ENCODE measurements at regions not wholly inside any gene's neighbourhood (a gene's known extent, or its start where the extent isn't known, plus 50 kb on each side); places are given as distances from the start of the nearest gene placed in this dataset.
"Not testable (repeated sequence)": the region's sequence is repeated elsewhere in the genome, so short reads cannot be mapped to it uniquely, and the experiment has no call there.

DNA sequence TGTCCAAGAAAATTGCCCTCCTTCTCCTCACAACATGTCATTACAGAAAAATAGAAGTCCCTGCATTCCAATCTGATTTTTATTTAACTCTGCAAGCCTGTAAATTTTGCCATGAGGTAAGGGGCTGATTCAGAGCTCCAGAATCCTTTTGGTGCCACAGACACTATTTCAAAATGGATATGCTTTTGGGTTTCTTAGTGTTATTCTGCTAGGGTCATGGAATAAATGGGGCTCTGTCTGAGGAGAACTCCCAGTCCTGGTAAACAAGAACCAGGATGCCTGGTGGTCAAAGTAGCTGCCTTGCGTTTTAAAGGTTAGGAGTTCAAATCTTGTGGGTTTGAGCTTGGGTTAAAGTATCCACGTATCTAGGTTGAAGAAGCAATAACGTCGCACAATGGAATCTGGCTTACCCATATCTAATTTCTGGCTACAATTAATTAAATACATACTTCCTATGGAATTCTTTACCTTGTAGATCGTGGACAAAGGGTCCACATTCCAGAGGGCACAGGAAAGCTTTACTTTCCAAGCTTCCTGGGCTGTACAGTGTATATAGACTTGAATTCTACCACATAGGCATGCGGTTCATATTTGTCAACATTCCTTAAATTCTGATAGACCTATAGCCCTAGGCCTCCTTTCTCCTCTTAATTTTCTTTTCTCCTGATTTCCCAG, 98.0 kb upstream of the CDC42BPA start:
- DNase-seq (ENCODE audit: low read depth, low spot score): no peak

DNA sequence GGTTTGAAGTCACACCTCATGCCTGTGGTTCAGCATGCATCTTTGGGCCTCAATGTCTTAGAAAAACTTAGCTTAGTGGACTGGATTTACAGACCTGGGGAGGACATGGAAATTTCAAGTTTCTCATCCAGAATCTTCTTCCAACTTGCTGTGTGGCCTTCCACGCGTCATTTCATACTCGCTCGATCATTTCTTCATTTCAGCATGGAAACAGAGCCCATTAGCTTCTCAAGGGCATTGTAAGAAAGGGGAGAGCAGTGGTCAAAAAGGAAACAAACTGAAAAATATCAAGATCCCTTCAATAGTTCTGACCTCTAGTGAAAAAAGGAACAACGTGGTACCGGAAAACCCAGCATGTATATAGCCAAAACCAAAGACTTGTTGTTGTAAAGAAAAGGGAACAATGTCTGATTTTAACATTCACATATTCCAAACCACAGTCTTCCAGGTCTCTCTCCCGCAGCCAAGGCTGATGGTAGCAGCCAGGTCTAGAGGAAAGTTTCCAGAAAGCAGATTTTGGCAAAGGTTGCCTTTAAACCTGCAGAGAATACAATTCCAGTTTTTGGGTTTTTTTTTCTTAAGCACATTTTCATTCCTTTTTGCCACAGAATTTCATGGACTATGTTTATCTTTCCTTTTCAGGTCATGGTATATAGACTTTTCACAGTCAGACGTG, 97.0 kb upstream of the CDC42BPA start:
- DNase-seq (ENCODE audit: low read depth, low spot score): no peak

DNA sequence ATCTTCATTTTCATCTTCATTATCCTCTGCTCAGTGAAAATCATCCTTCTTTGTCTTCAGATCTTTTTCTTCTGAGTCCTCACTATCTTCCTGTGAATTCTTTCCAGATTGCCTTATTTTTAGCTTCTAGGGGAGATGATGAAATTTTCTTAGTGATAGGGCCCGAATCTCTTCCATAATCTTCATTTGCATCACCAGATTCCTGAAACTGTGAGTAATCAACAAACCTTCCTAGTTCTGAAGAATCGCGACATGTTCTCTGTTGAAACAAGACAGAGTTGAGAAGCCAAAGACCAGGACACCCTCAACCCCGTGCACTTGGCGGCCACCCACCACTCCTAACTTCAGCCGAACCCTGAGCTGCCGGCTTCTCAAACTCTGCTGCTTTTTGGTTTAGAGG, 92.8 kb upstream of the CDC42BPA start:
- DNase-seq (ENCODE audit: low read depth, low spot score): no peak

DNA sequence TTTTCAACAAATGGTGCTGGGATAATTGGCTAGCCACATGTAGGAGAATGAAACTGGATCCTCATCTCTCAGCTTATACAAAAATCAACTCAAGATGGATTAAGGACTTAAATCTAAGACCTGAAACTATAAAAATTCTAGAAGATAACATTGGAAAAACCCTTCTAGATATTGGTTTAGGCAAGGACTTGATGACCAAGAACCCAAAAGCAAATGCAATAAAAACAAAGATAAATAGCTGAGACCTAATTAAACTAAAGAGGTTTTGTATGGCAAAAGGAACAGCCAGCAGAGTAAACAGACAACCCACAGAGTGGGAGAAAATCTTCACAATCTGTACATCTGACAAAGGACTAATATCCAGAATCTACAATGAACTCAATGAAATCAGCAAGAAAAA, 88.0 kb upstream of the CDC42BPA start:
- not testable (repeated sequence) for DNase-seq (ENCODE audit: low read depth, low spot score)

DNA sequence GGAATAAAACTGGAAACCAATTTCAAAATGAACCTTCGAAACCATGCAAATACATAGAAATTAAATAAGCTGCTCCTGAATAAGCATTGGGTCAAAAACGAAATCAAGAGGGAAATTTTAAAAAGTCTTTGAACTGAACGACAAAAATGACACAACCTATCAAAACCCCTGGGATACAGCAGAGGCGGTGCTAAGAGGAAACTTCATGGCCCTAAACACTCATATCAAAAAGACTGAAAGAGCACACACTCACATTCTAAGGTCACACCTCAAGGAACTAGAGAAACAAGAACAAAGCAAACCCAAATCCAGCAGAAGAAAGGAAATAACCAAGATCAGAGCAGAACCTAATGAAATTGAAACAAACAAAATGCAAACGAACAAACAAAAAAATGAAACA, 85.2 kb upstream of the CDC42BPA start:
- no peak for DNase-seq (ENCODE audit: low read depth, low spot score)

DNA sequence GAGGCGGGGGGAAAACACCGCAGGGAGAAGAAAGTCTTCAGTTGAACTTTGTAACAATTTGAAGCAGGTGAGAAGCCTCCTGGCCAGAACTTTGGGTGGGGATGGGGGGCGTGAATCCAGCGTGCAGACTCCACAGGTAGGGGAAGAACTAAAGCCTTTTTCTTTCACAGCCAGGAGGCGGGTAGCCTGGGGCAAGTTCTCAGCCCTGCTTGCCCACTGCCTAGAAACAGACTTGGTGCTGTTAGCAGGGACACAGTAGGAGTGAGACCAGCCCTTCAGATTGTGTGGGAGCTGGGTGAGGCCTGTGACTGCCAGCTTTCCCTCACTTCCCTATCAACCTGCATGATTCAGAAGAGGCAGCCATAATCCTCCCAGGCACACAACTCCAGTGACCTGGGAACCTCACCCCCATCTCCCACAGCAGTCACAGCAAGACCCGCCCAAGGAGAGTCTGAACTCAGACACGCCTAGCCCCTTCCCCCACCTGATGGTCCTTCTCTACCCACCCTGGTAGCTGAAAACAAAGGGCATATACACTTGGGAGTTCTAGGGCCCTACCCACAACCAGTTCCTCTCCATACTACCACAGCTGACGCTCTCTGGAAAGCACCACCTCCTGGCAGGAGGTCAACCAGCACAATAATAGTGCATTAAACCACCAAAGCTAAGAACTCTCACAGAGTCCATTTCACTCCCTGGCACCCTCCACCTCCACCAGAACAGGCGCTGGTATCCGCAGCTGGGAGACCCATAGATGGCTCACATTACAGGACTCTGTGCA, 83.5 kb upstream of the CDC42BPA start:
- DNase-seq (ENCODE audit: low read depth, low spot score): no peak

DNA sequence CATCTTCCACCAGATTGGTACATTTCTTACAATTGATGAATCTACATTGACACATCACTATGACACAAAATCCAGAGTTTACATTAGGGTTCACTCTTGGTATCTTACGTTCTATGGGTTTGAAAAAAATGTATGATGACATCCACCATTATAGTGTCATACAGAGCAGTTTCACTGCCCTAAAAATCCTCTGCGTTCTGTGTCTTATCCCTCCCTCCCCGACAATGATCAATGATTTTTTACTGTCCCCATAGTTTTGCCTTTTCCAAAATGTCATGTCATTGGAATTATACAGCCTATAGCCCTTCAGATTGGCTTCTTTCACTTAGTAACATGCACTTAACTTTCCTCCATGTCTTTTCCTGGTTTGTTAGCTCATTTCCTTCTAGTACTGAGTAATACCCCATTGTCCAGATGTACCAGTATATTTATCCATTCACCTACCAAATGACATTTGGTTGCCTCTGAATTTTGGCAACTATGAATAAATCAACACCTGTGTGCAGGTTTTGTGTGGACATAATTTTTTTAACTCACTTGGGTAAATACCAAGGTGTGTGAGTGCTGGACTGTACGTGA, 80.9 kb upstream of the CDC42BPA start:
- no peak for DNase-seq (ENCODE audit: low read depth, low spot score)

DNA sequence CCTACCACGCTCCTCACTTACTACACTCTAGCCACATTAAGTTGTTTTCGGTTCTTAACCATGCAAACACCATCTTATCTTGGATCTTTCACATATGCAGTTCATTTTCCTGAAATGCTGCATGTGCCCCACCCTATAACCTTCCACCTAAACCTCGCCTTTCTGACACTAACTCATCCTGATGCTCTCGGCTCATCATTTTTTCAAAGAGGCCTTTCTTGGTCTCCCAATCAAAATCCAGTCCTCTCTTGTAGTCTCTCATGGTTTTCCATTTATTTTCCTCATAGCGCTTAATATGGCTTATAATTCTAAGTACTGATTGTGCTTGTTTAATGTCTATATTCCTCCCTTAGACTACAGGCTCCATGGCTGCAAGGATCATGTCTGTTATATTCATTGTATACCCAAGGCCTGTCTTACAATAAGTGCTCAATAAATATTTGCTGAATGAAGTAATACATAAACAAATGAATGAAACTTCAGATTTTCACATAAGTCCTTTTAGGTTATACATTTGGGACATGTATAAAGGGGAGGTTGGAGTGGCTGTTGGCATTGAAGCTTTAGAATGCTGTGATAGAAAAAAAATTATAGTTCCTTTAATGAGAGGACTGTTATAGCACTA, 79.2 kb upstream of the CDC42BPA start:
- no peak for DNase-seq (ENCODE audit: low read depth, low spot score)

DNA sequence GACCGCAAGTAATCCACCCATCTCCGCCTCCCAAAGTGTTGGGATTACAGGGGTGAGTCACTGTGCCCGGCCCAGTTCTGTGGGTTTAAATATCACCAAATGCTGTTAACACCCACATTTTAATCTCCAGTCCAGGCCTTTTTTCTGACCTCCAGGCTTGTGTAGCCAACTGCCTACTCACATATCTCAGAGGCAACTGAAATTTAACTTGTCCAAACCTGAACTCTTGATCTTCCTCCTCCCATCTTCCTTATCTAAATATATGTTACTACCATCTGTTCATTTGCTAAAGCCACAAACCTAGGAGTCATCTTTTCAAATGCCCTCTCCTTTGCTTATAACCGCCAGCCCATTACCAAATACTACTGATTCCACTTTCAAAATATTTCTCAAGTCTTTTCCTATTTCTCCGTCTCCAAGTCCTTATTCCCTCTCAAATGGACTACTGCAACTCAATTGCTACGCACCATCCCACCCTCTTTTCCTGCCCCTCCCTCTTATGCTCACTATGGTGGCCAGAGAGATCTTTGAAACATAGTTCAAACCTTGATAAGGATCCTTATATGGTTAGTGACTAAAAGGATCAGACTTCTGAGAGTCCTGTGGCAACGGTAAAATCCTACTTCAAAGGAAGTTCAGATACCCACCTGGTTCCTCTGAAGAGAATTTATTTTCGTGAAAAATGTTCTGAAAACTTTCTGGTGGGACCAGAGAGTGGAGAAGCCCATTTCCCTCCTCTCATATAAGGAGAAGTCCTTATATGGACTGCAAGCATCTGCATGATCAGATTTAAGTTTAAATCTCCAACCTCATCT, 78.5 kb upstream of the CDC42BPA start:
- no peak for DNase-seq (ENCODE audit: low read depth, low spot score)

DNA sequence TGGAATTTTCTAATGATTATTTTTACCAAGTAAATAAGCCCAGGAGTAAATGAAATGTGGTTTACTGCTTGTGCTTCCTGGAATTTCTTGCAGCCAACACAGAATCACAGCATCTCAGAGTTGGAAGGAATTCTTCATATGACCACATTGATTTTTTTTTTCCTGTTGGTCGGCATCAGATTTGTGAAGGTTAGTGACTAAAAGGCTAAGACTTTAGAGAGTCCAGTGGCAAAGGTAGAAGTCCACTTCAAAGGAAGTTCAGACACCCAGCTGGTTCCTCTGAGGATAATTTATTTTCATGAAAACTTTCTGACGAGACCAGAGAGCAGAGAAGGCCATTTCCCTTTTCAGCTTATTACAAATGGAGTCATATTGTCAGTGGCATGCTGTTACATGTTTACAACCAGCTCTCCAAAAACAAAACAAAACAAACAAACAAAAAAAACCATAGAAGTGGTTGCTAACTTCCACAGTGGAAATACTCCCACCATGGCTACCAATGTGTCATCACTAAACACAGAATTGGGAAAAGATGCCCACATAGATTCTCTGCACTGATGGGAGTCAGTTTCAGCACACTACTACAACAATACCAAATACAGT, 77.2 kb upstream of the CDC42BPA start:
- DNase-seq (ENCODE audit: low read depth, low spot score): no peak

DNA sequence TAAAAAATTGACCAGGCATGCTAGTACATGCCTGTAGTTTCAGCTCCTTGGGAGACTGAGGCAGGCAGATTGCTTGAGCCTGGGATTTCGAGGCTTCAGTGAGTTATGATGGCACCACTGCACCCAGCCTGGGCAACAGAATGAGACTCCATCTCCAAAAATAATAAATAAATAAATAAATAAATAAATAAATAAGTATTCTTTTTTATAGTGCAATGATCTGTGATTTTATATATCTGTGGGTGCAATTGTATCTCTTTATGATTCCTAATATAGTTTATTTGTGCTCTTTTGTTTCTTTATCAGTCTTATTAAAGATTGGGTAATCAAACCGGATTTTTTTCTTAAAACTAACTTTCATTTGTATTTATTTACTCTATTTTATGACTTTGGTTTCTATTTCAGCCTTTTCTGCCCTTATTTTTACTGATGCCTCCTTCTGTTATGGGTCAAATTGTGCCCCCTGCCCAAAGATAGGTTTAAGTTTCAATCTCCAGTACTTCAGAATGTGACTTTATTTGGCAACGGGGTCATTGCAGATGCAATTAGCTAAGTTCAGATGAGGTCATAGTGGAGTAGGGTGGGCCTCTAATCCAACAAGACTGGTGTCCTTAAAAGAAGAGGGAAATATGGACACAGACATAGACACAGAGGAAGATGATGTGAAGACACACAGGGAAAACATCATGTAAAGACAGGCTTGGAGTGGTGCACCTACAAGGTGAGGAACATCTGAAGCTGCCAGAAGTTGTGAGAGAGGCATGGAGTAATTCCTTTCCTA, 74.9 kb upstream of the CDC42BPA start:
- no peak for DNase-seq (ENCODE audit: low read depth, low spot score)

DNA sequence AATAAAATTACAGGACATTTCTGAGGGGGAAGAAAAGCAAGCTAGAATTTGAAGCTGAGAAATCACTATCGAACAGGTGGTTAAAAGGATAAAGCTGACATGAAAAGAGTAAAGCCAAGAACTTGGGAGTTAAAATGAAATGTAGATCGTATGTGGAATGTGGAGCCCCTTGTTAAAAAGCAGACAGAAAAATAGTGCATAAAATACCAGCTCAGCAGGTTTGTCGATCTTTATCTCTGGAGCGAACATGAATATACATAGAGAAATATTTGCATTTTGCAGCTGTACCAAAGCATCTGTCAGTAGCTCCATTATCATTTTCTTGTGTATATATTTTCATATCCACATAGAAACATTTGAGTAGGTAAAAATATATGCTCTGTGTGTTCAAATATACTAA, 73.6 kb upstream of the CDC42BPA start:
- DNase-seq (ENCODE audit: low read depth, low spot score): no peak

DNA sequence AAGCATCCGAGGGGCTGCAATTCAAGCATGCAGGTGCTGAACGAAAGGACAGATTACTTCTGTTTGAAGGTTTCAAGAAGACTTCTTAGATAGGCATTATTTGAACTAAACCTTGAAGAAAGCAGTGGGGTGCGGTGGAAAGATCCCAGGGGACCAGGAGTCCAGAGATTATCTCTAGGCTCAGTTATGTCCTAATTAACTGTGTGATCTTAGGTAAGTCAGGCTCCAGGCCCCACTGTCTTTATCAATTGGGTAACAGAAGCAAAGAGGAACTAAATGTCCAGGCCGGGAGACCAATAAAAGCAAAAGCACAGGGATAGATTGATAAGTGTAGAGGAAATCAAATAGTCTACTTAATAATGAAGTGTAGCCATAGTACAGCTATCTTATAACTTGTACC, 72.9 kb upstream of the CDC42BPA start:
- DNase-seq (ENCODE audit: low read depth, low spot score): no peak

DNA sequence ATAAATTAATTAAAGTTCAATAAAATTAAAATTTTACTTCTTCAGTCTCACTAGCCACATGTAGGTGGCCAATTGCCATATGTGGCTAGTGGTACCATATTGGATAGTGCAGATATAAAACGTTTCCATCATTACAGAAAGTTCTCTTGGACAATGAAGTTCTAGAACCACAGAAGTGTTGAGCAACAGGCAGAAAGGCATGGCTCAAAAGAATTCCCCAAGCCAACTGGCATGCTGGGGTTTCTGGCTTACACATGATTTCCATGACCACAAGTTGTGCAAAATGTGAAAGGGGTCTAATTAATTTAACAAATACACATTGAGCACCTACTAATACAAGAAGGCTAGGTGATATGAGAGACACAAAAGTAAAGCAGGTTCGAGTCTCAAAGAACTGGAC, 72.2 kb upstream of the CDC42BPA start:
- DNase-seq (ENCODE audit: low read depth, low spot score): no peak

DNA sequence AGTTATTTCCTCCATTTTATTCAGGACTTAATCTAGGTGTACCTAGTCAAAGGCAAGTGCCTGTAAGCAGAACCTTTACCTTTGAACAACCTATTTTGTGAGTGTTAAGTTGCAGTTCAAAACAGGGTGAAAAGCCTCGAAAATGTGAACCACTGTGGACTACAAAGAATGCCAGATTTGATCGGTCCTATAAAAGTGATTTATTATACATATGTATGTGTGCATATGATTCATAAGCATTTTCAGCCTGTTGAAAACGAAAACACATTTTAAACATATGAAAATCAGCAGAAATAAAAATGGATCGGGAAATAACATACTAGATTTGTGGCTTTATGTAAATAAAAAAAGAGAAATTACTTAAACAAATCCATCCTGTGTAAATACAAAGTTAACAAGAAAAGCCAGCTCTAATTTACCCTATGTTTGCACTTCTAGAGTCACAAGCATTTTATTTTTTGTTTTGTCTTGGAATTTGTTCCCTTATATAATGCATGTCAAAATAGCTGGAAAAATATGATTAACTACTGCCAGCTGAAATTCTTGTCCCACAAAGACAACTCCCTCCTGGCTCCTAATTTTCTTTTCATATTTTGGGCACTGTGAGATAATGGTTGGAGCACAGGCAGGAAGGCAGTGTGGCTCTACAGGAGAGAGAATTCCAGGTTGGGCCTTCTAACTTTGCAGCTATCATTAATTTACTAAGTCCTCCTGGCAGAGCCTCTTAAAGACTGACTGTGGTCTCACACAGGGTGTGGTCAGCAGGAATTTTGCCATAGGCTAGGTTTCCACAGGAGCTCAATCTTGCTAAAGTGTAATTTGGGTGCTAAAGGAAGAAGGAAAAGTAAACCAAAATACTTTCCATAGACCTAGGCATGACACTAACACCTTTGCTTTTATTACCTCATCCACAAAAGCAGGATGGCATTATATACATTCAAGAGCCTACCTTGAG, 70.2 kb upstream of the CDC42BPA start:
- no peak for DNase-seq (ENCODE audit: low read depth, low spot score)

DNA sequence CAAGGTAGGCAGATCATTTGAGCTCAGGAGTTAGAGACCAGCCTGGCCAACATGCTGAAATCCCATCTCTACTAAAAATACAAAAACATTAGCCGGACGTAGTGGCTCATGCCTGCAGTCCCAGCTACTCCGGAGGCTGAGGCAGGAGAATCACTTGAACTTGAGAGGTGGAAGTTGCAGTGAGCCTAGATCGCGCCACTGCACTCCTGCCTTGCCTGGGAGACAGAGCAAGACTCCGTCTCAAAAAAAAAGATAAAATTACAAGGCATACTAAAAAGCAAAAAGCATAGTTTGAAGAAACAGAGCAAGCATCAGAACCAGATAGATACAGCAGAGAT, 61.2 kb upstream of the CDC42BPA start:
- DNase-seq (ENCODE audit: low read depth, low spot score): no peak

DNA sequence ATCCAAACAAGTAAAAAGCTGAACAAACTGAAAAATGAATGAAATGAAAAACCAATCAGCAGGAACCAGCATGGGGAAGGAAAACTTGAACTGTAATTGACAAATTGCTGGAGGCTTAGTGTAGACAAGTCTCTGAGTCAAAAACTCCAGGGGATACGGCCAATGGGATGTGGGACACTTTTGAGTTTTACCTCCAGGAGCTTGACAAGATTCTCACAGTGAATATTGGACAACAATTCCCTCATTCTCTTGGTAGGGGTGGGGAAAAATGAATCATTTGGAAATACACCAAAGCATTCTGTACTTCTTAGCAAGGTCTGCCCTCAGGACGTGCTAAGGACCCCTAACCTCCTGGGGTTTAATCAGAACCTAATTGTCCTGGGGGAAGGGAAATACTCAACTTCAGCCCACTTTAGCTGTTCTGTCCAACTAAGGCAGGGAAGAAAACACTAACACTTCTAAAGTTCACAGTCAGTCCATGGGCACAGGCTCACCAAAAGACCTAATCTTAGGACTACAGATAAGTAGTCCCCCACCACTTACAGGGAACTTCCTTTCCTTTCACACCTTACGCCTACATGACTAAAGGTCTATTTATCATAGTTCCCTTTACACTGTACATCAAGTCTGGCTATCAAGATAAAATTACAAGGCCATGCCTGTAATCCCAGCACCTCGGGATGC, 60.7 kb upstream of the CDC42BPA start:
- no peak for DNase-seq (ENCODE audit: low read depth, low spot score)

DNA sequence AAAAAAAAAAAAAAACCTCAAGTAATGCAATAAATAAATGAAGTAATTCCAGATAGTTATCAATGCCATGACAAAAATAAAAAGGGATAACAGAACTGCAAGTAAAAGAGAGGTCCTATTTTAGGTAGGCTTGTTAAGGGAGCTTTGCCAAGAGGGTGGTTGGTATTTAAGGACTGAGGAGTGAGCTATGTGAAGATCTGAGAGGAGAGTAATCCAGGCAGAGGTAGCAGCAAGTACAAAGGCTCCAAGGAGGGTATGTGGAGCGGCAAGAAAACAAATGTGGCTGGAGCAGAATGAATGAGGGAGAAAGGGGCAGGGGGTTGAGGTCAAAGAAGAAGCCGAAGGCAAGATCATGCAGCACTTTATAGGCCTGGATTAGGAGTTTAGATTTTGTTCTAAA, 59.9 kb upstream of the CDC42BPA start:
- no peak for DNase-seq (ENCODE audit: low read depth, low spot score)
